ENCODE measurements at regions not wholly inside any gene's neighbourhood (a gene's known extent, or its start where the extent isn't known, plus 50 kb on each side); places are given as distances from the start of the nearest gene placed in this dataset.

DNA sequence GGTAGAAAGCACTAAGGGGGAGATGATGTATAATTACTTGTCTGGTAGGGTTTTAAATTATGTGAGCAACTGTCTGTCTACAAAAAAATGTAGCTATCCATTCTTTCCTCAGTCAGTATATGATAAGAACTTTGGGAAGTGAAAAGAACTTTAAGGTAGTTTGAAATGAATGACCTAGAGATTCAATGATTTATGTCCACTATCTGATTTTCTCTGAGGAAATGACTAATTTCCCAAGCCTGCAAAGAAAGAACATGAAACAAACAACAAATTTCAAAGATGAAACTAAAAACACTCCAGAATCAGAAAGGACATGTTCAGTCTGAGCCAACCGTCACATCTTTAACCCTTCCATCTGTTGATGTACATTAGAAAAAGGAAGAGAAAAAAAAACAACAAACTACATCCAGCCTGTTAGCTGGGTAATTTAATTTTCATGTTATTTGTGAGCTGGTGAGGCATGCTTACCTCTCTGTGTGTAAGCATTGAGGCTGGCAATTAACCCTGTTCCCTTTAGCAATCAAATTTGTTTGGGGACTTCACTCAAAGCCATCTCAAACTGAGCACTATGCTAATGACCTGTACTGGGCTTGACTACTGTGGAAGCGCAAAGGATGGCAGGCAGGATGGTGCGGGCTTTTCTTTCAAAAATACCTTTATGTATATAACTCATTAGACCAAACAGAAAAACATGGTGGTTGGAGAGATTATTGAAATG is 220.1 kb downstream of the TUSC7 start:
- peak; percentile 8 for DNase-seq (ENCODE audit: low read depth, low spot score)
- H3K4me3 ChIP-seq (ENCODE audit: low read depth, low read length): no peak overlapping the region
- TF ChIP-seq, protein P1, sequence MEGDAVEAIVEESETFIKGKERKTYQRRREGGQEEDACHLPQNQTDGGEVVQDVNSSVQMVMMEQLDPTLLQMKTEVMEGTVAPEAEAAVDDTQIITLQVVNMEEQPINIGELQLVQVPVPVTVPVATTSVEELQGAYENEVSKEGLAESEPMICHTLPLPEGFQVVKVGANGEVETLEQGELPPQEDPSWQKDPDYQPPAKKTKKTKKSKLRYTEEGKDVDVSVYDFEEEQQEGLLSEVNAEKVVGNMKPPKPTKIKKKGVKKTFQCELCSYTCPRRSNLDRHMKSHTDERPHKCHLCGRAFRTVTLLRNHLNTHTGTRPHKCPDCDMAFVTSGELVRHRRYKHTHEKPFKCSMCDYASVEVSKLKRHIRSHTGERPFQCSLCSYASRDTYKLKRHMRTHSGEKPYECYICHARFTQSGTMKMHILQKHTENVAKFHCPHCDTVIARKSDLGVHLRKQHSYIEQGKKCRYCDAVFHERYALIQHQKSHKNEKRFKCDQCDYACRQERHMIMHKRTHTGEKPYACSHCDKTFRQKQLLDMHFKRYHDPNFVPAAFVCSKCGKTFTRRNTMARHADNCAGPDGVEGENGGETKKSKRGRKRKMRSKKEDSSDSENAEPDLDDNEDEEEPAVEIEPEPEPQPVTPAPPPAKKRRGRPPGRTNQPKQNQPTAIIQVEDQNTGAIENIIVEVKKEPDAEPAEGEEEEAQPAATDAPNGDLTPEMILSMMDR (IDR thresholded peaks at IDR 0.05; ENCODE audit: low read depth, low read length): no peak
- in situ Hi-C loops (cut with HindIII; ENCODE audit: low sequenced_read_pairs): no loop called here

DNA sequence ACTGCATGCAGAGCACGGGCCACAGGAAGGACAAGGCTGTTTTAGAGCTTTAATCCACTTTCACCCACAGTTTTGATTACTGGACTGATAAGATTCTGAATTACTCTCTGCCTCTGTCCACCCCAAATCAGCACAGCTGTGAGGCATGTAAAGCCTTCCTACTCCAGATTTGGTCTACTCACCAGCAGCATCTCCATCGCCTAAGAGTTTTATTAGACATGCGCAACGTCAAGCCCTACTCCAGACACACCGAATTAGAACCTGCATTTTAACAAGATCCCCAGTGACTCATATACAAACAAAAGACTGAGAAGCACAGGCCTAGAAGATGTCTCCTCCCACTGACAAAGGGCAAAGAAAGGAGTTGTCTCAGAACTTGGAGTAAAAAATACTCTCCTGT is 221.2 kb downstream of the TUSC7 start:
- in situ Hi-C loops (cut with HindIII; ENCODE audit: low sequenced_read_pairs): no loop called here
- TF ChIP-seq, protein P1 (IDR thresholded peaks at IDR 0.05; ENCODE audit: low read depth, low read length): no peak
- no peak overlapping the region for H3K4me3 ChIP-seq (ENCODE audit: low read depth, low read length)
- DNase-seq (ENCODE audit: low read depth, low spot score): peak; percentile 13

DNA sequence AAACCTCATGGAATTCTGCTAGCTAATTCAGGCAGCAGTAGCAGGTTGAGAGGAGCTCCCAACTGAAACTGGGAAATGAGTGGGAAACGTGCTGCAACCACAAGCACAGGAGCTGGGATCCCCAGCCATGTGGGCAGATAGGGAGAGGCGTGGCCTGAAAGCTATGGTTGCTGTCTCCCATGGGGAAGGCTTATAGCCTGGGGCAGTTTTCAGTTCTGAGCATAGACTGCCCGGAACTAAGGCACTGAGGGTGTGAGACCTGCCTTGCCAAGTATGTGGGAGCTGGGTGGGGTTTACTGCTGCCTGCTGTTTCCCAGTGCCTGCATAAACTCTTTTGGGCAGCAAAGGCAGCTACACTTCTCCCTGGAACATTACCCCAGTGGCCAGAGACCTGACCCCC is 229.5 kb downstream of the TUSC7 start:
- TF ChIP-seq, protein P1 (IDR thresholded peaks at IDR 0.05; ENCODE audit: low read depth, low read length): no peak
- no peak overlapping the region for H3K4me3 ChIP-seq (ENCODE audit: low read depth, low read length)
- DNase-seq (ENCODE audit: low read depth, low spot score): no peak
- in situ Hi-C loops (cut with HindIII; ENCODE audit: low sequenced_read_pairs): no loop called here

DNA sequence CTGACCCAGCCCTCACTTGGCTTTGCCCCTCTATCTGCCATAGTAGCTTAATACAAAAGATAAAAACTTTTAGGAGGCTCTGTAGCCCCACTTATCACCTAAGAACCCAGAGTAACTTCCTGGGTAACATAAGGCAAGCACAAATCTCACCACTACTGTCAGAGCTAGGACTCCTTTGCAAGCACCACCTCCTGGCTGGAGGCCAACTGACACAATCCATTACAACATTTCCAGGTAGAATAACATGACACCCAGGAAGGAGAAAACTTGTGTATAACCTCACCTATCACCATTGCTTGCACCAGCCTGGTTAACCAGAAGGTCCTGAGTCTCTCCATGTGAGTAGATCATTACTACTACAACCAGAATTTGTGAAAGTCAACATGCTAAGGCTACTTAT is 230.0 kb downstream of the TUSC7 start:
- no peak for DNase-seq (ENCODE audit: low read depth, low spot score)
- no peak overlapping the region for H3K4me3 ChIP-seq (ENCODE audit: low read depth, low read length)
- TF ChIP-seq, protein P1 (IDR thresholded peaks at IDR 0.05; ENCODE audit: low read depth, low read length): no peak
- in situ Hi-C loops (cut with HindIII; ENCODE audit: low sequenced_read_pairs): no loop called here

DNA sequence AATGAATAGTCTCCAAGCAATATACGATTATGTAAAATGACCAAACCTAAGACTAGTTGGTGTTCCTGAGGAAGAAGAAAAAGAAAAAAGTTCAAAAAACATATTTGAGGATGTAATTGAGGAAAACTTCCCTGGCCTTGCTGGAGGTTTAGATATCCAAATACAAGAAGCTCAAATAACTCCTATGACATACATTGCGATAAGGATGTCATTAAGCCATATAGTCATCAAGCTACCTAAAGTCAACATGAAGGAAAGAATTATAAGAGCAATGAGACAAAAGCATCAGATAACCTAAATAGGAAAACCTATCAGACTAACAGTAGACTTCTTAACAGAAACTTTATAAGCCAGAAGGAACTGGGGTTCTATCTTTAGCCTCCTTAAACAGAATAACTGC is 231.1 kb downstream of the TUSC7 start:
- no peak overlapping the region for H3K4me3 ChIP-seq (ENCODE audit: low read depth, low read length)
- no peak for DNase-seq (ENCODE audit: low read depth, low spot score)
- TF ChIP-seq, protein P1 (IDR thresholded peaks at IDR 0.05; ENCODE audit: low read depth, low read length): no peak
- in situ Hi-C loops (cut with HindIII; ENCODE audit: low sequenced_read_pairs): no loop called here

DNA sequence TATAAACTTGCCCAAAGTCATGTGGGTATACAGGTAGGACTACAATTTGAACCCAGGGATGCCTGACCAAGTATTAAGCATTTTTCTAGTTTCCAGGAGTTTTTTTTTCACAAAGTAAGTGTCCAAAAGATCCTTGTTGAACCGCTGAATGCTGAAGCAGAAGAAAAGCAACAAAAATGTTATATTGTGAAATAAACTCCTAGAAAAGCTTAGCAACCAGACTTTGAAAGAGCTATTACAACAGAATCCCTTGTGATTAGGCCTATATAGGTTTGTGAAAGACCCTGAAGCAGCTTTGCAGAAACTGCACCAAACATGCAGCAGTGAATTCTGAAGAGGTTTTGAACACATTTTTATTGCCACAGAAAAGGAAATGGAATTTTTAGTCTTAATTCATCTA is 236.8 kb downstream of the TUSC7 start:
- TF ChIP-seq, protein P1 (IDR thresholded peaks at IDR 0.05; ENCODE audit: low read depth, low read length): no peak

More for the DNA sequence above, 236.8 kb downstream of the TUSC7 start:
- no peak for DNase-seq (ENCODE audit: low read depth, low spot score)
- no peak overlapping the region for H3K4me3 ChIP-seq (ENCODE audit: low read depth, low read length)
- in situ Hi-C loops (cut with HindIII; ENCODE audit: low sequenced_read_pairs): no loop called here

All from astrocyte of the spinal cord (primary cell).